ENCODE measurements at regions not wholly inside any gene's neighbourhood (a gene's known extent, or its start where the extent isn't known, plus 50 kb on each side); places are given as distances from the start of the nearest gene placed in this dataset.

DNA sequence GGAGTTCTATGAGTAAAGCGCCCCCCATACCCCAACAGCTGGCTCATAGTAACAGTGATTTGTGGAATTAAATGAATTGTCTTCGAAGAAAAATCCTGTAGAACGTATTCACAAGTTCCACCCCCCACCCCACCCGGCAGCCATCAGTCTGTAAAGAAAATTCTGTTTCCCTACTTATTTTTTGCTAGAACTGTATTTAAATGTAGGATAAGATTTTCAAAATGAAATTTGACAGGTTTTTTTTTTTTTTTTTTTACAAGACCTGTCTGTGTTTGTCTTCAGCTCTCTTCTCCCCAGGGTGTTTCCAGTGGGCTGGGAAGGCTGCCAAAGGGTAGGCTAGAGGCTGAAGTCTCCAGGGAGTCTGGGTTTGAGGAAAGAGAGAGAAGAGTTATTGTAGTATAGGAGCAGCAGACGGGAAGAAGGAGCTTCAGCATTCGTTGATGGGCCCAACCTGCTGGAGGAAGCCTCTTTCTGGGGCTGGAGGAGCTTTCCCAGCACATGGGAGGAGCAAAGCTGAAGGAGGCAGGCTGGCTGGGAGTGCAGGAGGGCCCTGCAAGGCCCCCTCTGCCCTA, 130.6 kb upstream of the SEMA6D start:
- no peaks in the 10 kb centered on the region for H3K9me3 ChIP-seq (ENCODE audit: control insufficient read depth, insufficient read depth, low read depth, low read length)

DNA sequence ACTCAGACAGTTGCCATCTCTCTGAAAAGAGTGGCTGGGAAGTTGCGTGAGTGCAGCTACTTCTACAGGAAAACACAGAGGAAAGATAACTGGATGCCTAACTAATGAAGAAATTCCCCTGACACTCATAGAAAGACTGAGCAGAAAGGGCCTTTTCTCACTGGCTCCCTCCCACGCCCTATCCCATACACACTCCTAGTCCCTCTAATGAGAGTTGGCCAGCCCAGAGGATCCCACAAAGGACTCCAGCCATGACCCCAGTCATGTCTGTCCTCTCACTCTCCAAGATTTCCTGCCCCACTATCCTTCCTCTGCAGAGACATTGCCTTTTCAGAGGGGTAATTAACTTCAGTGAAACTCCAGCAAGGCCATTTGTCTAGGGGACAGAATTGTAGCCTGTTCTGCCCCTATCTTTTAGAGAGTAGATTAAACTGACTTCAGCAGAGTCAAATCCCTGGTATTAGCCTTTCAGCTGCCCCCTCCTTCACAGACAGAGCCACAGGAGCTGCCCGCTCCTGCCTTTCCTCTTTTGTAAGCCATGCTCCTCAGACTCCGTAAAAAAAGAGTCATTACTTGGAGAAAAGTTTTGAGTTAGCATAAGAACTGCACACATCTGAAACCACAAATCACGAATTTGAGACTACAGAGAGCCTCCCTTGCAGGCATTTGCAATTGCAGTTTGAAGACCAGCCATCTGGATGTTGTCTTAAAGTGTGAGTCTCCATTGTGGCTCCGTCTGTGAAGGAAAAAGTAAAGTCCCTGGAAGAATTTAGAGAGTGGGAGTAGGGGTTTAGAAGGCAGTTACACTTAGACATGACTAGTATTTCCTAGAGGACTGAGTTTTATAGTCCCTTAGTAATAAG, 129.1 kb upstream of the SEMA6D start:
- no peaks in the 10 kb centered on the region for H3K9me3 ChIP-seq (ENCODE audit: control insufficient read depth, insufficient read depth, low read depth, low read length)
- no peak overlapping the region for H3K27ac ChIP-seq (ENCODE audit: low read depth, low read length)
- no peak overlapping the region for H3K4me3 ChIP-seq (ENCODE audit: low read depth, low read length)
- no peak overlapping the region for H3K9ac ChIP-seq (ENCODE audit: low read length)
- H3K36me3 ChIP-seq (ENCODE audit: control insufficient read depth, insufficient read depth, low read length): no peaks in the 10 kb centered on the region
- no peaks in the 10 kb centered on the region for H3K27me3 ChIP-seq (ENCODE audit: control insufficient read depth, insufficient read depth, low read length)
- peaks cover 11% of the 10 kb centered on the region for H3K4me1 ChIP-seq (ENCODE audit: control insufficient read depth, insufficient read depth, low read length)

More for the DNA sequence above, 130.6 kb upstream of the SEMA6D start:
- Histone ChIP-seq H3K27ac (ENCODE audit: low read depth, low read length) (no peak overlapping the region), H3K4me1 (ENCODE audit: control insufficient read depth, insufficient read depth, low read length) (peaks cover 21% of the 10 kb centered on the region), H3K36me3 (ENCODE audit: control insufficient read depth, insufficient read depth, low read length) (no peaks in the 10 kb centered on the region), H3K9ac (ENCODE audit: low read length) (no peak overlapping the region), H3K4me3 (ENCODE audit: low read depth, low read length) (no peak overlapping the region), H3K27me3 (ENCODE audit: control insufficient read depth, insufficient read depth, low read length) (no peaks in the 10 kb centered on the region)

DNA sequence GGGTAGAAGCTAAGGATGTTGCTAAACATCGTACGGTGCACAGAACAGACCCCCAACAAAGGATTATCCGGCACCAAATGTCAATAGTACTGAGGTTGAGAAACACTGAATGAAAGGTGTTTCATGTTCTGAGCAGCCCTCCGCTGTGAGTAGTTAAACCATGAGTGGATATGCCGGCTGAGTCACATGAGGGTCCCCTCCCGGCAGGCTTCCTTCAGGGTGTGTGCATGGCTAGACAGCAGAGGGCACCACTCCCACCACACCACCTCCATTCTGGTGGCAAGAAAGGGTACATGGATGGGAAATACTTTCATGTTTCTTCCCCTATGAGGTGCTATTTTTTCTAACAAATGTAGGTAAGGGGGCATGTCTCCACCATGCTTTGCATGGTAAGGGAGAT, 128.3 kb upstream of the SEMA6D start:
- no peak overlapping the region for H3K9ac ChIP-seq (ENCODE audit: low read length)
- H3K4me1 ChIP-seq (ENCODE audit: control insufficient read depth, insufficient read depth, low read length): peaks cover 11% of the 10 kb centered on the region
- H3K36me3 ChIP-seq (ENCODE audit: control insufficient read depth, insufficient read depth, low read length): no peaks in the 10 kb centered on the region
- H3K9me3 ChIP-seq (ENCODE audit: control insufficient read depth, insufficient read depth, low read depth, low read length): no peaks in the 10 kb centered on the region
- no peaks in the 10 kb centered on the region for H3K27me3 ChIP-seq (ENCODE audit: control insufficient read depth, insufficient read depth, low read length)
- no peak overlapping the region for H3K27ac ChIP-seq (ENCODE audit: low read depth, low read length)
- no peak overlapping the region for H3K4me3 ChIP-seq (ENCODE audit: low read depth, low read length)

GRCh38 chr15:47598996-47599395, 118.3 kb upstream of the SEMA6D start:
- H3K4me3 ChIP-seq (ENCODE audit: low read depth, low read length): no peak overlapping the region
- no peak overlapping the region for H3K9ac ChIP-seq (ENCODE audit: low read length)
- no peaks in the 10 kb centered on the region for H3K36me3 ChIP-seq (ENCODE audit: control insufficient read depth, insufficient read depth, low read length)
- no peak overlapping the region for H3K27ac ChIP-seq (ENCODE audit: low read depth, low read length)
- no peaks in the 10 kb centered on the region for H3K27me3 ChIP-seq (ENCODE audit: control insufficient read depth, insufficient read depth, low read length)
- H3K4me1 ChIP-seq (ENCODE audit: control insufficient read depth, insufficient read depth, low read length): peaks cover 15% of the 10 kb centered on the region
- peaks cover 5% of the 10 kb centered on the region; the same call in 1 of the 2 replicates for H3K9me3 ChIP-seq (ENCODE audit: control insufficient read depth, insufficient read depth, low read depth, low read length)

DNA sequence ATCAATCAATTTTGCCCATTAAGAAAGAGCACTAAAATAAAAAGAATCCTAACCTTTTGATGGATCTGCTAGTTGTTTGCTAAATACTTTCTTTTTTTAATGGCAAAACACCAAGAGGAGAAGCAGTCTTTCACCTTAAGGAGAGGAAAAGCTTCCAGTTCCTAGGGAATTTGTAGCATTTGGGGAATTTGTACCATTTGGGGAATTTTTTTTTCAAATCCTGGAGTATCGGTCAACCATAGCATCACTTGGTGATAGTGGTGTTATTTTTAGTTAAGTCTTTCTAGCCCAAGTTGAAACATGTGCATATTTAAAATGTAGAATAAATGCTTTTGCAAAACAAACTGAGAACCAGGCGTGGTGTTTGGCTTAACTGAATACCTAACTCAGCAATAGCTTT, 117.5 kb upstream of the SEMA6D start:
- Histone ChIP-seq H3K9me3 (ENCODE audit: control insufficient read depth, insufficient read depth, low read depth, low read length) (peaks cover 5% of the 10 kb centered on the region; the same call in 1 of the 2 replicates), H3K4me1 (ENCODE audit: control insufficient read depth, insufficient read depth, low read length) (peaks cover 15% of the 10 kb centered on the region), H3K27me3 (ENCODE audit: control insufficient read depth, insufficient read depth, low read length) (no peaks in the 10 kb centered on the region), H3K36me3 (ENCODE audit: control insufficient read depth, insufficient read depth, low read length) (no peaks in the 10 kb centered on the region), H3K4me3 (ENCODE audit: low read depth, low read length) (no peak overlapping the region), H3K27ac (ENCODE audit: low read depth, low read length) (no peak overlapping the region), H3K9ac (ENCODE audit: low read length) (no peak overlapping the region)

DNA sequence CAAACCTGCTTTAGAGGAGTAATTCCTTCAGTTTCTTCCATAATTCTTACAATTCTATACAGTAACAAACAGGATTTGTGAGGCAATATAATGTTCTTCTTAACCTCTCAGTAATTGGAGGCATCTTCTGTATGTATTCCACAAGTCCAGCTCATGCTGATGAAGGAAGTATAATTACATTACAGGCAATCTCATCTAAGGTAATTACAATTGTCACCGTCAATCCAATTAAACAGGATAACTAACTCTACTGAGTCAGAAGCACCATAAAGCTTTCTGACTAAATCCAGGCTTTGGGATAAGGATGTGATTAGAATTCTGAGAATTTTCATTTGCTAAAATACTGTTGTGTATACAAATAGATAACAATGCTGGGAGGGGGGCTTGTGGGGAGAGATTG, 115.2 kb upstream of the SEMA6D start:
- H3K27ac ChIP-seq (ENCODE audit: low read depth, low read length): no peak overlapping the region
- H3K36me3 ChIP-seq (ENCODE audit: control insufficient read depth, insufficient read depth, low read length): no peaks in the 10 kb centered on the region
- H3K9ac ChIP-seq (ENCODE audit: low read length): no peak overlapping the region
- H3K27me3 ChIP-seq (ENCODE audit: control insufficient read depth, insufficient read depth, low read length): no peaks in the 10 kb centered on the region
- peaks cover 3% of the 10 kb centered on the region; the same call in 1 of the 2 replicates for H3K9me3 ChIP-seq (ENCODE audit: control insufficient read depth, insufficient read depth, low read depth, low read length)
- peaks cover 15% of the 10 kb centered on the region for H3K4me1 ChIP-seq (ENCODE audit: control insufficient read depth, insufficient read depth, low read length)
- no peak overlapping the region for H3K4me3 ChIP-seq (ENCODE audit: low read depth, low read length)

DNA sequence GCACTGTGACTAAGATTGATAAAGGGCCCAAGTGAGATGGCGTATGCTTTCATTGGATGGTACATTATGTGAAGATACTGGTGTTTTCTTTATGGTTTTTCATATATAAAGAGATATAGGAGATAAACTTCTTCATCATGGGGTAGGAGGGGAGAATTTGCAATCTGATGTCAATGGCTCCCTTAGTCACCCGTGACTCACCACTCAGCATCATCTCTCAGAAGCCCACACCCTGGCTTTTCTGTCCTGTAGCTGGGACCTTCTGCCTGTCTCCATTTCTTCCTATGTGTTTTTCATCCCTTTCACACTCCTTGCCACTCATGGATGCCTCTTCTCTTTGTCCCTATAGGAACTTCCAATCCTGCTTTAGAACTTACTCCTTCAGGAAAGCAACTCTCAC, 114.3 kb upstream of the SEMA6D start:
- Histone ChIP-seq H3K4me1 (ENCODE audit: control insufficient read depth, insufficient read depth, low read length) (peaks cover 15% of the 10 kb centered on the region), H3K27me3 (ENCODE audit: control insufficient read depth, insufficient read depth, low read length) (no peaks in the 10 kb centered on the region), H3K36me3 (ENCODE audit: control insufficient read depth, insufficient read depth, low read length) (no peaks in the 10 kb centered on the region), H3K9me3 (ENCODE audit: control insufficient read depth, insufficient read depth, low read depth, low read length) (no peaks in the 10 kb centered on the region), H3K4me3 (ENCODE audit: low read depth, low read length) (no peak overlapping the region), H3K9ac (ENCODE audit: low read length) (no peak overlapping the region), H3K27ac (ENCODE audit: low read depth, low read length) (no peak overlapping the region)

GRCh38 chr15:47607695-47608094, 109.6 kb upstream of the SEMA6D start:
- Histone ChIP-seq H3K4me3 (ENCODE audit: low read depth, low read length) (no peak overlapping the region), H3K27me3 (ENCODE audit: control insufficient read depth, insufficient read depth, low read length) (no peaks in the 10 kb centered on the region), H3K4me1 (ENCODE audit: control insufficient read depth, insufficient read depth, low read length) (no peaks in the 10 kb centered on the region), H3K27ac (ENCODE audit: low read depth, low read length) (no peak overlapping the region), H3K9me3 (ENCODE audit: control insufficient read depth, insufficient read depth, low read depth, low read length) (no peaks in the 10 kb centered on the region), H3K36me3 (ENCODE audit: control insufficient read depth, insufficient read depth, low read length) (no peaks in the 10 kb centered on the region), H3K9ac (ENCODE audit: low read length) (no peak overlapping the region)

- Histone ChIP-seq H3K27ac (ENCODE audit: low read depth, low read length) (no peak overlapping the region), H3K27me3 (ENCODE audit: control insufficient read depth, insufficient read depth, low read length) (no peaks in the 10 kb centered on the region), H3K9me3 (ENCODE audit: control insufficient read depth, insufficient read depth, low read depth, low read length) (no peaks in the 10 kb centered on the region), H3K9ac (ENCODE audit: low read length) (no peak overlapping the region), H3K36me3 (ENCODE audit: control insufficient read depth, insufficient read depth, low read length) (no peaks in the 10 kb centered on the region), H3K4me3 (ENCODE audit: low read depth, low read length) (no peak overlapping the region), H3K4me1 (ENCODE audit: control insufficient read depth, insufficient read depth, low read length) (0 out of 2 replicates have a peak, but pooled peaks cover 3% of the 10 kb centered on the region)
Observed at GRCh38 chr15:47609693-47610092, 107.6 kb upstream of the SEMA6D start.

DNA sequence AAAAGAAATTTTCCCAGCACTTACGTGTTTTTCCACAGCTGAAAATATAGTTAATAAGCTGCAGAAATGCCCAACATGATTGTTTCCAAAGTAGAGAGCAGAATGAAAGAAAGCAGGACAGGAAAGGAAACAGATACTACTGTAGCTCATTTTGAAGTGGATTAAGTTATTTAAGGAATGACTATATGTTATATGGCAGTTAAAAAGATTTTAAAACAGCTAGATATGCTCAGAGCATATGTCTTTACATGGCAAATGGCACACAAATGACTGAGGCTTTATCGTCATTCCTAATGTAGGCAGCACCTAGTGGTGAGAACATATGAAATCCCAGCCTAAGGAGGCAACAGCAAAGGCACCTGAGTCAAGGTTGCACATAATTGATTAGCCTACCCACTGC, 106.6 kb upstream of the SEMA6D start:
- no peak overlapping the region for H3K9ac ChIP-seq (ENCODE audit: low read length)
- no peaks in the 10 kb centered on the region for H3K27me3 ChIP-seq (ENCODE audit: control insufficient read depth, insufficient read depth, low read length)
- H3K9me3 ChIP-seq (ENCODE audit: control insufficient read depth, insufficient read depth, low read depth, low read length): no peaks in the 10 kb centered on the region
- H3K4me1 ChIP-seq (ENCODE audit: control insufficient read depth, insufficient read depth, low read length): 0 out of 2 replicates have a peak, but pooled peaks cover 3% of the 10 kb centered on the region
- no peaks in the 10 kb centered on the region for H3K36me3 ChIP-seq (ENCODE audit: control insufficient read depth, insufficient read depth, low read length)
- H3K4me3 ChIP-seq (ENCODE audit: low read depth, low read length): no peak overlapping the region
- H3K27ac ChIP-seq (ENCODE audit: low read depth, low read length): no peak overlapping the region

DNA sequence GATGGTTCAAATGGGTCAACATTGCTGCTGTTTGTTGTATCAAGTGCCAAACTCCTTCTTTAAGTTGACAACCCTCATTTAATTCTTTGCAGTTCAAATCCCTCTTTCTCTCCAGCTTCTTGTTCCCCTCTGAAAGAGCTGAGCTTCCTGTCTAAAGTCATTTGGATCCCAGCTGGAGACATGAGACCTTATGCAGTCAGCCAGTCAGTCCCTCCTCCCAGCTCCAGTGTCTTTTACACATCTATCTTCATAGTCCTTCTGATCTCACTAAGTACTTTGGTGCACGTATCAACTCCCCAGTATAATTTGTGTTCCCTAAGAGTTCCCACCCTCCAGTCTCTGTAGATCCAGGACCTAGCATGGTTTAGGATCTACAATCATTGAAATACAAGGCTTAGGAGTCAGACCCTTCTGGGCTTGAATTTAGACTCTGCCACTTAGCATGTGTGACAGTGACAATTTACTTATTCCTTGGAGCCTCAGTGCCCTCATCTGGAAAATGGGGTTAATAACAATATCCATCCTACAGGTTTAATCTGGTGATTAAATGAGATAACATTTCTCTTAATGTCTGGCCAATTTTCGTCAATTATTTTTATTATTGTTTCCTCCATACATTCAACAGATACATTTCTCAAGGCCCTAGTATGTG, 102.8 kb upstream of the SEMA6D start:
- Histone ChIP-seq H3K9me3 (ENCODE audit: control insufficient read depth, insufficient read depth, low read depth, low read length) (no peaks in the 10 kb centered on the region), H3K4me3 (ENCODE audit: low read depth, low read length) (no peak overlapping the region), H3K27me3 (ENCODE audit: control insufficient read depth, insufficient read depth, low read length) (no peaks in the 10 kb centered on the region), H3K36me3 (ENCODE audit: control insufficient read depth, insufficient read depth, low read length) (no peaks in the 10 kb centered on the region), H3K27ac (ENCODE audit: low read depth, low read length) (no peak overlapping the region), H3K9ac (ENCODE audit: low read length) (no peak overlapping the region), H3K4me1 (ENCODE audit: control insufficient read depth, insufficient read depth, low read length) (0 out of 2 replicates have a peak, but pooled peaks cover 3% of the 10 kb centered on the region)

Measured in HUES6 (cell line).